Stomach (tissue), 8 donors: ENCODE measurements at regions not wholly inside any gene's neighbourhood (a gene's known extent, or its start where the extent isn't known, plus 50 kb on each side); places are given as distances from the start of the nearest gene placed in this dataset.

Experiments
- DNase-seq, 2 donors: peaks; one replicate each; pipeline versions ENCODE4 v3.0.0 to v3.0.0-alpha.2; 2013 to 2019
- H3K27ac ChIP-seq, 5 donors: fragments of 200-600 bp in 4 of 5; sonication (generic) in 4 of 5; one replicate each; pipeline ENCODE4 v1.5.1; 2013 to 2019; ENCODE audit warnings: mild to moderate bottlenecking in 1 of 5, moderate library complexity in 1 of 5
- H3K27me3 ChIP-seq, 3 donors: fragments of 200-600 bp; sonication (generic); one replicate each; pipeline ENCODE4 v1.5.1; 2017 to 2019; ENCODE audit warnings: mixed run types in 1 of 3
- H3K36me3 ChIP-seq, 4 donors: fragments of 200-600 bp; sonication (generic); 1 replicate in 3 of 4; 2 replicates in 1 of 4; pipeline ENCODE4 v1.5.1; 2016 to 2019
- H3K4me1 ChIP-seq, 4 donors: fragments of 200-600 bp; sonication (generic); one replicate each; pipeline ENCODE4 v1.5.1; 2016 to 2019
- H3K4me3 ChIP-seq, 4 donors: fragments of 200-600 bp; sonication (generic) in 3 of 4; one replicate each; pipeline ENCODE4 v1.5.1; 2016 to 2019; ENCODE audit warnings: mild to moderate bottlenecking in 1 of 4
- H3K9me3 ChIP-seq, 4 donors: fragments of 200-600 bp; sonication (generic); one replicate each; pipeline ENCODE4 v1.5.1; 2016 to 2019
- CTCF ChIP-seq, 7 experiments: fragments of 450-650 bp in 4 of 7; fragments of 200-600 bp in 3 of 7; sonication (generic) in 3 of 7; IDR thresholded peaks; one replicate each; pipeline ENCODE4 v1.5.1; 2016 to 2019; ENCODE audit warnings: antibody characterized with exemption in 7 of 7, control low read depth in 2 of 7, mild to moderate bottlenecking in 1 of 7
- EP300 ChIP-seq: sonication (generic); formaldehyde crosslinking; IDR thresholded peaks from one replicate; pipeline ENCODE4 v1.6.1; 2017; ENCODE audit warnings: antibody characterized with exemption
- POLR2A ChIP-seq, 4 donors: fragments of 450-650 bp; IDR thresholded peaks; one replicate each; pipeline ENCODE4 v1.6.1; 2016; ENCODE audit warnings: antibody characterized with exemption in 4 of 4, control low read depth in 2 of 4, mild to moderate bottlenecking in 1 of 4, moderate library complexity in 1 of 4
- POLR2AphosphoS5 ChIP-seq, 3 donors: sonication (generic); formaldehyde crosslinking; IDR thresholded peaks; one replicate each; pipeline ENCODE4 v1.6.1; 2016; ENCODE audit warnings: antibody characterized with exemption in 3 of 3
- WGBS, 5 donors: extraction: QIAGEN DNeasy Blood & Tissue Kit in 3 of 5; methylation state at CpG; one replicate each; pipeline versions ENCODE4 v1.1.5 to v1.1.7; 2013 to 2018; 5-methylcytosine and 5-hydroxymethylcytosine counted together
- intact Hi-C: fragments of 100-400 bp; cut with DNase I; formaldehyde crosslinking; loops from one replicate; pipeline ENCODE4 v1.15.1; 2023; ENCODE audit warnings: low total_unique reads
- donor health status: healthy with polysubstance abuse.
- donor health status: Bipolar disorder and iron deficiency.
- donor health status: healthy.

GRCh38 chr13:105871326-105871725 lies 664.1 kb downstream of the EFNB2 start:
- Histone ChIP-seq H3K27me3 (no peaks in the 10 kb centered on the region), H3K4me1 (no peaks in the 10 kb centered on the region), H3K4me3 (no peak overlapping the region), H3K27ac (no peak overlapping the region), H3K36me3 (no peaks in the 10 kb centered on the region), H3K9me3 (no peaks in the 10 kb centered on the region)
- intact Hi-C loops: no loop called here
- no peak for DNase-seq
- WGBS, 5 donors: 31 to 61% (median 37%) methylated on average over 2 of the region's 2 CpGs
- TF ChIP-seq CTCF (IDR thresholded peaks at IDR 0.05): no peak
- TF ChIP-seq POLR2A (IDR thresholded peaks at IDR 0.05): no peak
- TF ChIP-seq EP300: no peak
- no peak for TF ChIP-seq POLR2AphosphoS5 (IDR thresholded peaks at IDR 0.05)

DNA sequence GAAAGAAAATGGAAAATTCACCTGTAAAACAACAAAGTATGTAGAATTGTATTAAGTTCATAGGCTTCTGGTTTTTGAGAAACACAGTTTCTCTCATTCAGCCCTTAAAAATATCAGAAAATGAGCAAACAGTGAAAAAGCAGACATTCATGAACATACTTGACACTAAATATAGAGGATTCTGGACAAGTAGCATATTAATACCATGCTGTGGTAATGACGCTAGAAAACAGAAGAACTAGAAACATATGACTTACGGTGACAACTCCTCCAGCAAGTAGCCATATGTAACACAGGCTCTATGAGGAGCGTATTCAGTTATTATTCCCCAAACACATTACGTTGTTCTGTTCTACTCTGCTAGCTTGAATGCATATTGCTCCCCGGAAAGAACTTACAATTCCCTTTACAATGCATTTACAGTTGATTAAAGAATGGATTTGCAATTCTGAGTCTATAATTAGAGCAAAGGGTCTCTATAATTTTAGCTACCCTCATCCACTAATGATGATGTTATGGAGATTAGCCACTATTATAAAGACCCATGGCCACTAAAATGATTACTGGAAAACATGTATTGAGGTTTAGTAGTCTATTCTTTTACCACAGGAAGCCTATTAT lies 672.1 kb downstream of the EFNB2 start:
- Histone ChIP-seq H3K9me3 (no peaks in the 10 kb centered on the region), H3K4me1 (no peaks in the 10 kb centered on the region), H3K27me3 (no peaks in the 10 kb centered on the region), H3K4me3 (no peak overlapping the region), H3K36me3 (no peaks in the 10 kb centered on the region), H3K27ac (no peak overlapping the region)
- TF ChIP-seq EP300 (no peak), POLR2AphosphoS5 (IDR thresholded peaks at IDR 0.05) (no peak), POLR2A (IDR thresholded peaks at IDR 0.05) (no peak), CTCF (IDR thresholded peaks at IDR 0.05) (no peak)
- DNase-seq: no peak
- intact Hi-C loops: no loop called here
- 92 to 96% (median 94%) methylated on average over 5 of the region's 5 CpGs for WGBS, 5 donors

- DNase-seq: peak in 1 of 2 donors; percentile 9
- H3K27me3 ChIP-seq: no peaks in the 10 kb centered on the region
- no peaks in the 10 kb centered on the region for H3K9me3 ChIP-seq
- 84 to 90% (median 88%) methylated on average over 11 of the region's 11 CpGs for WGBS, 5 donors
- TF ChIP-seq EP300: no peak
- TF ChIP-seq POLR2A (IDR thresholded peaks at IDR 0.05): no peak
- TF ChIP-seq POLR2AphosphoS5 (IDR thresholded peaks at IDR 0.05): no peak
- no peak for TF ChIP-seq CTCF (IDR thresholded peaks at IDR 0.05)
- H3K4me3 ChIP-seq: no peak overlapping the region
- intact Hi-C loops: no loop called here
- H3K4me1 ChIP-seq: peaks cover 0 to 4% (median 0%) of the 10 kb centered on the region in 4 donors
- no peak overlapping the region for H3K27ac ChIP-seq
- H3K36me3 ChIP-seq: no peaks in the 10 kb centered on the region
Measured at GRCh38 chr13:105848494-105848893, 687.0 kb downstream of the EFNB2 start.

- Histone ChIP-seq H3K9me3 (no peaks in the 10 kb centered on the region), H3K36me3 (no peaks in the 10 kb centered on the region), H3K4me3 (no peak overlapping the region), H3K27me3 (no peaks in the 10 kb centered on the region), H3K4me1 (peaks cover 0 to 4% (median 0%) of the 10 kb centered on the region in 4 donors), H3K27ac (no peak overlapping the region)
- WGBS, 5 donors: 22 to 44% (median 37%) methylated on average over 8 of the region's 8 CpGs
- no peak for TF ChIP-seq CTCF (IDR thresholded peaks at IDR 0.05)
- no peak for TF ChIP-seq POLR2AphosphoS5 (IDR thresholded peaks at IDR 0.05)
- TF ChIP-seq EP300: no peak
- TF ChIP-seq POLR2A (IDR thresholded peaks at IDR 0.05): no peak
- intact Hi-C loops: no loop called here
- DNase-seq: peak in 1 of 2 donors; percentile 20
Measured at GRCh38 chr13:105847527-105848291, 687.8 kb downstream of the EFNB2 start.
